ENCODE measurements at regions not wholly inside any gene's neighbourhood (a gene's known extent, or its start where the extent isn't known, plus 50 kb on each side); places are given as distances from the start of the nearest gene placed in this dataset.

- no peak overlapping the region for H3K27ac Mint-ChIP-seq (ENCODE audit: unreplicated experiment)
- no peak overlapping the region for H3K4me3 Mint-ChIP-seq (ENCODE audit: unreplicated experiment)
- Histone ChIP-seq H3K4me1 (no peaks in the 10 kb centered on the region), H3K36me3 (ENCODE audit: control insufficient read depth, insufficient read depth, low read length) (no peaks in the 10 kb centered on the region), H3K4me3 (ENCODE audit: low read depth, low read length) (no peak overlapping the region), H3K9me3 (no peaks in the 10 kb centered on the region), H3K27me3 (replicated peaks; ENCODE audit: control insufficient read depth, insufficient read depth, low read length) (no peaks in the 10 kb centered on the region)
- H3K4me1 Mint-ChIP-seq (ENCODE audit: low read depth, unreplicated experiment) = no peaks in the 10 kb centered on the region
- BruUV-seq (replicated peaks) = no TSS peak
- no peaks in the 10 kb centered on the region for H3K36me3 Mint-ChIP-seq (ENCODE audit: insufficient read depth, unreplicated experiment)
- TF ChIP-seq CTCF (IDR thresholded peaks at IDR 0.05; ENCODE audit: insufficient read depth in 1 of 2, low read depth in 1 of 2, low read length in 1 of 2, severe bottlenecking in 1 of 2, unreplicated experiment in 1 of 2) = no peak
- ChIA-PET CTCF (no interaction called here), POLR2A (no interaction called here)
- no peak for DNase-seq
- intact Hi-C loops (cut with micrococcal nuclease; ENCODE audit: unreplicated experiment) = no loop called here
- H3K9me3 Mint-ChIP-seq (ENCODE audit: unreplicated experiment) = no peaks in the 10 kb centered on the region
- peaks cover 12% of the 10 kb centered on the region for H3K27me3 Mint-ChIP-seq (ENCODE audit: insufficient read depth, unreplicated experiment)
These were observed 62.5 kb upstream of the FOXB1 start for GRCh38 chr15:59941612-59942011.

GRCh38 chr15:59940928-59941327 is 63.2 kb upstream of the FOXB1 start:
- no peaks in the 10 kb centered on the region for H3K9me3 Mint-ChIP-seq (ENCODE audit: unreplicated experiment)
- no peaks in the 10 kb centered on the region for H3K9me3 ChIP-seq
- H3K4me3 Mint-ChIP-seq (ENCODE audit: unreplicated experiment) = no peak overlapping the region
- CTCF ChIA-PET = interaction anchor here (0.6 to 0.9 kb wide), 2 partner anchors 23 to 173 kb away, joined by 3 read pairs; no protein-coding TSS in a partner anchor
- TF ChIP-seq CTCF (IDR thresholded peaks at IDR 0.05; ENCODE audit: insufficient read depth in 1 of 2, low read depth in 1 of 2, low read length in 1 of 2, severe bottlenecking in 1 of 2, unreplicated experiment in 1 of 2) = no peak
- no peaks in the 10 kb centered on the region for H3K4me1 Mint-ChIP-seq (ENCODE audit: low read depth, unreplicated experiment)
- BruUV-seq (replicated peaks) = no TSS peak
- no peak for DNase-seq
- no peak overlapping the region for H3K4me3 ChIP-seq (ENCODE audit: low read depth, low read length)
- intact Hi-C loops (cut with micrococcal nuclease; ENCODE audit: unreplicated experiment) = no loop called here
- no peak overlapping the region for H3K27ac Mint-ChIP-seq (ENCODE audit: unreplicated experiment)
- no peaks in the 10 kb centered on the region for H3K27me3 ChIP-seq (replicated peaks; ENCODE audit: control insufficient read depth, insufficient read depth, low read length)
- H3K27me3 Mint-ChIP-seq (ENCODE audit: insufficient read depth, unreplicated experiment) = peaks cover 12% of the 10 kb centered on the region
- POLR2A ChIA-PET = no interaction called here
- no peaks in the 10 kb centered on the region for H3K36me3 Mint-ChIP-seq (ENCODE audit: insufficient read depth, unreplicated experiment)
- no peaks in the 10 kb centered on the region for H3K4me1 ChIP-seq
- no peaks in the 10 kb centered on the region for H3K36me3 ChIP-seq (ENCODE audit: control insufficient read depth, insufficient read depth, low read length)

- POLR2A ChIA-PET = no interaction called here
- peaks cover 12% of the 10 kb centered on the region for H3K27me3 Mint-ChIP-seq (ENCODE audit: insufficient read depth, unreplicated experiment)
These were observed 63.7 kb upstream of the FOXB1 start for GRCh38 chr15:59940456-59940855.

More at GRCh38 chr15:59940456-59940855, 63.7 kb upstream of the FOXB1 start:
- no peaks in the 10 kb centered on the region for H3K9me3 Mint-ChIP-seq (ENCODE audit: unreplicated experiment)
- H3K4me1 Mint-ChIP-seq (ENCODE audit: low read depth, unreplicated experiment) = no peaks in the 10 kb centered on the region
- no peak for DNase-seq
- BruUV-seq (replicated peaks) = no TSS peak
- CTCF ChIA-PET = interaction anchor here (0.9 kb wide), 1 partner anchor 23 kb away, joined by 3 read pairs; no protein-coding TSS in a partner anchor
- no peak for TF ChIP-seq CTCF (IDR thresholded peaks at IDR 0.05; ENCODE audit: insufficient read depth in 1 of 2, low read depth in 1 of 2, low read length in 1 of 2, severe bottlenecking in 1 of 2, unreplicated experiment in 1 of 2)
- H3K4me3 Mint-ChIP-seq (ENCODE audit: unreplicated experiment) = no peak overlapping the region
- Histone ChIP-seq H3K9me3 (no peaks in the 10 kb centered on the region), H3K4me1 (no peaks in the 10 kb centered on the region), H3K4me3 (ENCODE audit: low read depth, low read length) (no peak overlapping the region), H3K27me3 (replicated peaks; ENCODE audit: control insufficient read depth, insufficient read depth, low read length) (no peaks in the 10 kb centered on the region), H3K36me3 (ENCODE audit: control insufficient read depth, insufficient read depth, low read length) (no peaks in the 10 kb centered on the region)
- no peak overlapping the region for H3K27ac Mint-ChIP-seq (ENCODE audit: unreplicated experiment)
- intact Hi-C loops (cut with micrococcal nuclease; ENCODE audit: unreplicated experiment) = no loop called here
- no peaks in the 10 kb centered on the region for H3K36me3 Mint-ChIP-seq (ENCODE audit: insufficient read depth, unreplicated experiment)

Measured in Caco-2 (cell line).